ENCODE measurements at regions not wholly inside any gene's neighbourhood (a gene's known extent, or its start where the extent isn't known, plus 50 kb on each side); places are given as distances from the start of the nearest gene placed in this dataset.

- TF ChIP-seq ARNTL (CRISPR knock-in tag; IDR thresholded peaks at IDR 0.05; ENCODE audit: borderline replicate concordance, low read depth) (no peak), OSR1 (CRISPR knock-in tag; IDR thresholded peaks at IDR 0.05) (no peak), CREB5 (CRISPR knock-in tag; IDR thresholded peaks at IDR 0.05; ENCODE audit: low read depth) (no peak), ZNF8 (CRISPR knock-in tag; IDR thresholded peaks at IDR 0.05) (no peak), CSDC2 (CRISPR knock-in tag; IDR thresholded peaks at IDR 0.05) (no peak), BACH2 (CRISPR knock-in tag; IDR thresholded peaks at IDR 0.05; ENCODE audit: borderline replicate concordance) (no peak), SNAI2 (CRISPR knock-in tag; IDR thresholded peaks at IDR 0.05) (no peak), POU6F1 (CRISPR knock-in tag; IDR thresholded peaks at IDR 0.05; ENCODE audit: borderline replicate concordance, low read depth) (no peak), PPARA (CRISPR knock-in tag; IDR thresholded peaks at IDR 0.05; ENCODE audit: borderline replicate concordance) (no peak)
- ATAC-seq: no peak
Observed at GRCh38 chr1:214108097-214108446, 120.3 kb downstream of the PROX1 start.

- no peak for TF ChIP-seq CSDC2 (CRISPR knock-in tag; IDR thresholded peaks at IDR 0.05)
- TF ChIP-seq BACH2 (CRISPR knock-in tag; IDR thresholded peaks at IDR 0.05; ENCODE audit: borderline replicate concordance): no peak
- no peak for TF ChIP-seq PPARA (CRISPR knock-in tag; IDR thresholded peaks at IDR 0.05; ENCODE audit: borderline replicate concordance)
- TF ChIP-seq TCF4 (CRISPR knock-in tag; IDR thresholded peaks at IDR 0.05; ENCODE audit: borderline replicate concordance): no peak
- TF ChIP-seq TSHZ2 (CRISPR knock-in tag; IDR thresholded peaks at IDR 0.05): no peak
- TF ChIP-seq RARB (CRISPR knock-in tag; IDR thresholded peaks at IDR 0.05): no peak
- TF ChIP-seq OSR1 (CRISPR knock-in tag; IDR thresholded peaks at IDR 0.05): no peak
- TF ChIP-seq ISL1 (CRISPR knock-in tag; IDR thresholded peaks at IDR 0.05): no peak
- TF ChIP-seq ARNTL (CRISPR knock-in tag; IDR thresholded peaks at IDR 0.05; ENCODE audit: borderline replicate concordance, low read depth): no peak
- TF ChIP-seq ZNF70 (CRISPR knock-in tag; IDR thresholded peaks at IDR 0.05): no peak
- no peak; the same call in 2 of the 3 replicates for ATAC-seq
Observed at GRCh38 chr1:214111796-214112195, 124.0 kb downstream of the PROX1 start.

GRCh38 chr1:214116258-214116657 is 128.5 kb downstream of the PROX1 start:
- no peak for TF ChIP-seq RARB (CRISPR knock-in tag; IDR thresholded peaks at IDR 0.05)
- TF ChIP-seq CSDC2 (CRISPR knock-in tag; IDR thresholded peaks at IDR 0.05): no peak
- no peak for TF ChIP-seq ESRRG (CRISPR knock-in tag; IDR thresholded peaks at IDR 0.05)
- ATAC-seq: no peak

GRCh38 chr1:214117780-214118179 is 130.0 kb downstream of the PROX1 start:
- ATAC-seq: no peak
- no peak for TF ChIP-seq RARB (CRISPR knock-in tag; IDR thresholded peaks at IDR 0.05)
- no peak for TF ChIP-seq ZC3H10 (CRISPR knock-in tag; IDR thresholded peaks at IDR 0.05)
- TF ChIP-seq TSHZ2 (CRISPR knock-in tag; IDR thresholded peaks at IDR 0.05): no peak

GRCh38 chr1:214120191-214120590 is 132.4 kb downstream of the PROX1 start:
- ATAC-seq: no peak
- TF ChIP-seq GLIS3 (CRISPR knock-in tag; IDR thresholded peaks at IDR 0.05) (no peak), ZFP3 (CRISPR knock-in tag; IDR thresholded peaks at IDR 0.05) (no peak), SNAI2 (CRISPR knock-in tag; IDR thresholded peaks at IDR 0.05) (no peak), PPARA (CRISPR knock-in tag; IDR thresholded peaks at IDR 0.05; ENCODE audit: borderline replicate concordance) (no peak), RARB (CRISPR knock-in tag; IDR thresholded peaks at IDR 0.05) (no peak), ZC3H10 (CRISPR knock-in tag; IDR thresholded peaks at IDR 0.05) (no peak), ARNTL (CRISPR knock-in tag; IDR thresholded peaks at IDR 0.05; ENCODE audit: borderline replicate concordance, low read depth) (no peak), POU6F1 (CRISPR knock-in tag; IDR thresholded peaks at IDR 0.05; ENCODE audit: borderline replicate concordance, low read depth) (no peak), TCF4 (CRISPR knock-in tag; IDR thresholded peaks at IDR 0.05; ENCODE audit: borderline replicate concordance) (no peak), OSR1 (CRISPR knock-in tag; IDR thresholded peaks at IDR 0.05) (no peak), BACH2 (CRISPR knock-in tag; IDR thresholded peaks at IDR 0.05; ENCODE audit: borderline replicate concordance) (no peak), TOX (CRISPR knock-in tag; IDR thresholded peaks at IDR 0.05; ENCODE audit: borderline replicate concordance) (no peak), CREB5 (CRISPR knock-in tag; IDR thresholded peaks at IDR 0.05; ENCODE audit: low read depth) (no peak)

All from SK-N-SH treated with all-trans-retinoic acid at 6 μM for 48 hours (cell line).